B cell (primary cell): ENCODE measurements at regions not wholly inside any gene's neighbourhood (a gene's known extent, or its start where the extent isn't known, plus 50 kb on each side); places are given as distances from the start of the nearest gene placed in this dataset.

Source experiments
- ATAC-seq: fragments of 200-7000 bp; cut with Tn5 transposase; one replicate; pipeline ENCODE4 v1.10.0; 2021; ENCODE audit warnings: low read depth, mild to moderate bottlenecking, moderate number of reproducible peaks, moderate library complexity
- CTCF ChIA-PET: fragments of 350-600 bp; sonication (Branson Sonifier 250); formaldehyde crosslinking; loops from one replicate; lab custom pipeline; 2021; ENCODE audit warnings: antibody characterized with exemption, inconsistent platforms; lab: Charles Lee
- POLR2A ChIA-PET: fragments of 350-600 bp; sonication (Branson Sonifier 250); formaldehyde crosslinking; loops from one replicate; lab custom pipeline; 2021; ENCODE audit warnings: antibody characterized with exemption; lab: Charles Lee
- DNase-seq: peaks from one replicate; pipeline ENCODE4 v3.0.0; 2013
- H2AFZ ChIP-seq: 2 replicates; pipeline ENCODE4 v1.6.1; 2012; ENCODE audit warnings: mild to moderate bottlenecking, low read depth, low read length; ENCODE audit not compliant: insufficient read depth, poor library complexity, severe bottlenecking
- H3K27ac ChIP-seq, 2 donors: 1 replicate in 1 of 2; 2 replicates in 1 of 2; pipeline ENCODE4 v1.5.1; 2012 to 2013; ENCODE audit warnings: low read length in 2 of 2, mild to moderate bottlenecking in 2 of 2, moderate library complexity in 1 of 2
- H3K27me3 ChIP-seq, 4 experiments: fragments of 200-600 bp in 1 of 4; sonication (generic) in 1 of 4; replicated peaks in 1 of 4; 1 replicate in 2 of 4; 2 replicates in 2 of 4; pipeline versions ENCODE4 v1.6.1 to v1.7.0; 2013 to 2016; ENCODE audit warnings: low read length in 3 of 4, mild to moderate bottlenecking in 2 of 4, mixed read lengths in 1 of 4, moderate library complexity in 1 of 4; ENCODE audit not compliant: insufficient read depth in 4 of 4, control insufficient read depth in 3 of 4; ENCODE audit errors: control extremely low read depth in 1 of 4
- H3K36me3 ChIP-seq, 2 experiments: replicated peaks in 1 of 2; 1 replicate in 1 of 2; 2 replicates in 1 of 2; pipeline versions ENCODE4 v1.6.1 to v1.7.1; 2013; ENCODE audit warnings: low read length in 1 of 2; ENCODE audit not compliant: insufficient read depth in 2 of 2, control insufficient read depth in 1 of 2; ENCODE audit errors: control extremely low read depth in 1 of 2, extremely low read depth in 1 of 2
- H3K4me1 ChIP-seq, 2 donors: fragments of 200-600 bp in 1 of 2; sonication (generic) in 1 of 2; 1 replicate in 1 of 2; 2 replicates in 1 of 2; pipeline versions ENCODE4 v1.5.1 to v1.6.1; 2013 to 2017; ENCODE audit warnings: low read length in 2 of 2; ENCODE audit not compliant: control insufficient read depth in 2 of 2, insufficient read depth in 2 of 2
- H3K4me2 ChIP-seq: replicated peaks from 2 replicates; pipeline ENCODE3; 2012; ENCODE audit warnings: mild to moderate bottlenecking, low read depth, low read length; ENCODE audit not compliant: poor library complexity, severe bottlenecking
- H3K4me3 ChIP-seq, 5 experiments: fragments of 200-600 bp in 1 of 5; sonication (generic) in 1 of 5; 1 replicate in 3 of 5; 2 replicates in 2 of 5; pipeline versions ENCODE4 v1.5.1 to v1.7.0; 2011 to 2016; ENCODE audit warnings: low read length in 4 of 5, mild to moderate bottlenecking in 4 of 5, low read depth in 2 of 5, control low read depth in 1 of 5, moderate library complexity in 1 of 5; ENCODE audit not compliant: insufficient read depth in 1 of 5; ENCODE audit errors: control extremely low read depth in 1 of 5, extremely low read depth in 1 of 5
- H3K79me2 ChIP-seq: fragments of 200-600 bp; sonication (generic); one replicate; pipeline ENCODE4 v1.6.0; 2016; ENCODE audit warnings: low read length; ENCODE audit not compliant: control insufficient read depth, insufficient read depth
- H3K9ac ChIP-seq: fragments of 200-600 bp; sonication (generic); 2 replicates; pipeline ENCODE4 v1.6.1; 2017; ENCODE audit warnings: mild to moderate bottlenecking, low read length, moderate library complexity
- H3K9me3 ChIP-seq, 3 donors: one replicate each; pipeline versions ENCODE4 v1.6.1 to v1.7.1; 2013; ENCODE audit warnings: low read length in 2 of 3; ENCODE audit not compliant: control insufficient read depth in 2 of 3, insufficient read depth in 1 of 3; ENCODE audit errors: control extremely low read depth in 1 of 3
- H4K20me1 ChIP-seq: 2 replicates; pipeline ENCODE4 v1.6.0; 2012; ENCODE audit warnings: mild to moderate bottlenecking, low read length; ENCODE audit not compliant: insufficient read depth, control insufficient read depth, poor library complexity, severe bottlenecking
- H3K27ac Mint-ChIP-seq: one replicate; pipeline ENCODE4 v1.8.0; 2021; ENCODE audit warnings: mixed read lengths
- H3K27me3 Mint-ChIP-seq: one replicate; pipeline ENCODE4 v1.8.0; 2021; ENCODE audit warnings: mixed read lengths
- H3K4me1 Mint-ChIP-seq: one replicate; pipeline ENCODE4 v1.8.0; 2021; ENCODE audit warnings: mixed read lengths
- H3K4me3 Mint-ChIP-seq: one replicate; pipeline ENCODE4 v1.8.0; 2021; ENCODE audit warnings: mixed read lengths
- H3K9me3 Mint-ChIP-seq: one replicate; pipeline ENCODE4 v1.8.0; 2022; ENCODE audit warnings: mixed read lengths; ENCODE audit not compliant: insufficient read depth
- CTCF ChIP-seq: fragments of 200-600 bp; IDR thresholded peaks from one replicate; pipeline ENCODE4 v1.8.0; 2022; ENCODE audit warnings: antibody characterized with exemption, mild to moderate bottlenecking
- EZH2 ChIP-seq: IDR thresholded peaks from 2 replicates; pipeline ENCODE4 v1.6.1; 2012; ENCODE audit warnings: borderline replicate concordance, low read depth, mild to moderate bottlenecking, moderate library complexity, low read length; ENCODE audit not compliant: insufficient read depth, poor library complexity, severe bottlenecking
- WGBS: methylation state at CpG from one replicate; pipeline ENCODE4 v1.1.5; 2013; ENCODE audit warnings: missing lambda C conversion rate; ENCODE audit not compliant: insufficient coverage; 5-methylcytosine and 5-hydroxymethylcytosine counted together
- intact Hi-C: fragments of 100-400 bp; cut with micrococcal nuclease; formaldehyde crosslinking; loops from one replicate; pipeline ENCODE4 v1.10.0; 2022

GRCh38 chr6:92369309-92369708 is 1050.0 kb downstream of the EPHA7 start:
- ChIA-PET CTCF (no interaction called here), POLR2A (no interaction called here)
- WGBS, result 45% methylated on average over 1 of the region's 2 CpGs
- H3K9me3 Mint-ChIP-seq, result no peaks in the 10 kb centered on the region
- H3K4me3 Mint-ChIP-seq, result no peak overlapping the region
- H3K4me3 ChIP-seq, result no peak overlapping the region
- no peaks in the 10 kb centered on the region for H3K36me3 ChIP-seq
- no peak overlapping the region for H3K27ac ChIP-seq
- DNase-seq (no peak), ATAC-seq (no peak)
- H3K27me3 Mint-ChIP-seq, result no peaks in the 10 kb centered on the region
- no peak overlapping the region for H3K27ac Mint-ChIP-seq
- H3K4me1 Mint-ChIP-seq, result no peaks in the 10 kb centered on the region
- H3K9me3 ChIP-seq, result no peaks in the 10 kb centered on the region
- no peaks in the 10 kb centered on the region for H3K27me3 ChIP-seq
- intact Hi-C loops, result no loop called here
- H3K9ac ChIP-seq, result no peak overlapping the region
- H3K4me1 ChIP-seq, result no peaks in the 10 kb centered on the region
- H3K4me2 ChIP-seq, result no peak overlapping the region
- TF ChIP-seq CTCF (no peak), EZH2 (no peak)
- no peaks in the 10 kb centered on the region for H4K20me1 ChIP-seq
- H3K79me2 ChIP-seq, result no peaks in the 10 kb centered on the region
- H2AFZ ChIP-seq, result no peak overlapping the region

- no peaks in the 10 kb centered on the region for H3K9me3 ChIP-seq
- no peaks in the 10 kb centered on the region for H3K79me2 ChIP-seq
- H3K27ac ChIP-seq, result no peak overlapping the region
- ChIA-PET POLR2A (no interaction called here), CTCF (no interaction called here)
- intact Hi-C loops, result no loop called here
- H3K4me3 ChIP-seq, result no peak overlapping the region
- H3K36me3 ChIP-seq, result no peaks in the 10 kb centered on the region
- no peak overlapping the region for H3K27ac Mint-ChIP-seq
- no peaks in the 10 kb centered on the region for H4K20me1 ChIP-seq
- no peak overlapping the region for H2AFZ ChIP-seq
- H3K4me1 Mint-ChIP-seq, result no peaks in the 10 kb centered on the region
- H3K9ac ChIP-seq, result no peak overlapping the region
- peaks cover 2% of the 10 kb centered on the region for H3K9me3 Mint-ChIP-seq
- H3K27me3 Mint-ChIP-seq, result no peaks in the 10 kb centered on the region
- no peak overlapping the region for H3K4me2 ChIP-seq
- ATAC-seq (no peak), DNase-seq (no peak)
- no CpG with 5 or more reads among the region's 2 CpGs for WGBS
- H3K27me3 ChIP-seq, result no peaks in the 10 kb centered on the region
- no peak overlapping the region for H3K4me3 Mint-ChIP-seq
- H3K4me1 ChIP-seq, result no peaks in the 10 kb centered on the region
- TF ChIP-seq CTCF (no peak), EZH2 (no peak)
Measured at GRCh38 chr6:92364948-92365541, 1054.3 kb downstream of the EPHA7 start.
